ENCODE measurements at regions not wholly inside any gene's neighbourhood (a gene's known extent, or its start where the extent isn't known, plus 50 kb on each side); places are given as distances from the start of the nearest gene placed in this dataset.

- no peaks in the 10 kb centered on the region for H3K27me3 ChIP-seq (ENCODE audit: control insufficient read depth in 3 of 3, insufficient read depth in 3 of 3, low read depth in 1 of 3, low read length in 3 of 3)
- no peak overlapping the region for H3K4me3 ChIP-seq (ENCODE audit: low read length in 2 of 2)
- no peak overlapping the region for H2BK120ac ChIP-seq (ENCODE audit: low read depth, low read length)
- H4K91ac ChIP-seq (ENCODE audit: low read depth, low read length, poor library complexity) = no peak overlapping the region
- peaks cover 0 to 4% of the 10 kb centered on the region in 2 donors for H3K9me3 ChIP-seq (replicated peaks in 1 of 2; ENCODE audit: control insufficient read depth in 2 of 2, insufficient read depth in 1 of 2, low read depth in 1 of 2, low read length in 2 of 2)
- no peak overlapping the region for H2BK12ac ChIP-seq (ENCODE audit: low read length)
- no peak for DNase-seq (ENCODE audit: low spot score)
- no peak overlapping the region for H2AK5ac ChIP-seq (ENCODE audit: low read depth, low read length)
- no peak overlapping the region for H2BK5ac ChIP-seq (ENCODE audit: low read length)
- no peaks in the 10 kb centered on the region for H3K4me1 ChIP-seq (ENCODE audit: control insufficient read depth in 2 of 2, insufficient read depth in 1 of 2, low read depth in 1 of 2, low read length in 2 of 2)
- no CpG with 5 or more reads among the region's 2 CpGs for WGBS, 2 donors (ENCODE audit: extremely low coverage in 2 of 2, insufficient read length in 2 of 2, insufficient replicate concordance in 1 of 2)
- no peak overlapping the region for H2BK15ac ChIP-seq (ENCODE audit: low read length)
- H3K9ac ChIP-seq (ENCODE audit: low read depth, low read length, poor library complexity) = no peak overlapping the region
- H4K8ac ChIP-seq (ENCODE audit: low read depth, low read length) = no peak overlapping the region
- no peak overlapping the region for H3K27ac ChIP-seq (replicated peaks; ENCODE audit: low read length)
- H3K18ac ChIP-seq (ENCODE audit: low read length) = no peak overlapping the region
- no peaks in the 10 kb centered on the region for H3K36me3 ChIP-seq (replicated peaks in 1 of 2; ENCODE audit: control insufficient read depth in 2 of 2, insufficient read depth in 2 of 2, low read length in 2 of 2)
- H3K23ac ChIP-seq (ENCODE audit: low read depth, low read length, poor library complexity) = no peak overlapping the region
- no peak overlapping the region for H3K4ac ChIP-seq (ENCODE audit: low read length)
- H3K4me2 ChIP-seq (ENCODE audit: insufficient read depth, low read length, poor library complexity, severe bottlenecking) = no peak overlapping the region
- H3K79me1 ChIP-seq (ENCODE audit: low read depth, low read length) = no peaks in the 10 kb centered on the region
- H2AFZ ChIP-seq (ENCODE audit: low read length) = no peak overlapping the region
- no peak overlapping the region for H3K14ac ChIP-seq (ENCODE audit: low read length)
Observed at GRCh38 chr9:90261698-90262097, 380.9 kb downstream of the DIRAS2 start.

- Histone ChIP-seq H2BK12ac (ENCODE audit: low read length) (no peak overlapping the region), H4K8ac (ENCODE audit: low read depth, low read length) (no peak overlapping the region), H3K4me1 (ENCODE audit: control insufficient read depth in 2 of 2, insufficient read depth in 1 of 2, low read depth in 1 of 2, low read length in 2 of 2) (no peaks in the 10 kb centered on the region), H4K91ac (ENCODE audit: low read depth, low read length, poor library complexity) (no peak overlapping the region), H3K4me3 (ENCODE audit: low read length in 2 of 2) (no peak overlapping the region), H2AFZ (ENCODE audit: low read length) (no peak overlapping the region), H2BK15ac (ENCODE audit: low read length) (no peak overlapping the region), H3K4ac (ENCODE audit: low read length) (no peak overlapping the region), H3K27me3 (ENCODE audit: control insufficient read depth in 3 of 3, insufficient read depth in 3 of 3, low read depth in 1 of 3, low read length in 3 of 3) (peaks cover 0 to 6% (median 0%) of the 10 kb centered on the region in 3 experiments), H3K79me1 (ENCODE audit: low read depth, low read length) (no peaks in the 10 kb centered on the region), H2BK5ac (ENCODE audit: low read length) (no peak overlapping the region), H2AK5ac (ENCODE audit: low read depth, low read length) (no peak overlapping the region), H2BK120ac (ENCODE audit: low read depth, low read length) (no peak overlapping the region), H3K18ac (ENCODE audit: low read length) (no peak overlapping the region), H3K14ac (ENCODE audit: low read length) (no peak overlapping the region), H3K27ac (replicated peaks; ENCODE audit: low read length) (no peak overlapping the region), H3K4me2 (ENCODE audit: insufficient read depth, low read length, poor library complexity, severe bottlenecking) (no peak overlapping the region), H3K23ac (ENCODE audit: low read depth, low read length, poor library complexity) (no peak overlapping the region), H3K9ac (ENCODE audit: low read depth, low read length, poor library complexity) (no peak overlapping the region), H3K9me3 (replicated peaks in 1 of 2; ENCODE audit: control insufficient read depth in 2 of 2, insufficient read depth in 1 of 2, low read depth in 1 of 2, low read length in 2 of 2) (peaks cover 0 to 4% of the 10 kb centered on the region in 2 donors), H3K36me3 (replicated peaks in 1 of 2; ENCODE audit: control insufficient read depth in 2 of 2, insufficient read depth in 2 of 2, low read length in 2 of 2) (no peaks in the 10 kb centered on the region)
- no CpG with 5 or more reads among the region's 5 CpGs for WGBS, 2 donors (ENCODE audit: extremely low coverage in 2 of 2, insufficient read length in 2 of 2, insufficient replicate concordance in 1 of 2)
- no peak for DNase-seq (ENCODE audit: low spot score)
Observed at GRCh38 chr9:90268613-90269012, 374.0 kb downstream of the DIRAS2 start.

GRCh38 chr9:90271707-90272106 is 370.9 kb downstream of the DIRAS2 start:
- Histone ChIP-seq H4K8ac (ENCODE audit: low read depth, low read length) (no peak overlapping the region), H2BK120ac (ENCODE audit: low read depth, low read length) (no peak overlapping the region), H3K23ac (ENCODE audit: low read depth, low read length, poor library complexity) (no peak overlapping the region), H2BK5ac (ENCODE audit: low read length) (no peak overlapping the region), H3K27ac (replicated peaks; ENCODE audit: low read length) (no peak overlapping the region), H3K36me3 (replicated peaks in 1 of 2; ENCODE audit: control insufficient read depth in 2 of 2, insufficient read depth in 2 of 2, low read length in 2 of 2) (no peaks in the 10 kb centered on the region), H3K9me3 (replicated peaks in 1 of 2; ENCODE audit: control insufficient read depth in 2 of 2, insufficient read depth in 1 of 2, low read depth in 1 of 2, low read length in 2 of 2) (peaks cover 0 to 4% of the 10 kb centered on the region in 2 donors), H2AFZ (ENCODE audit: low read length) (no peak overlapping the region), H3K4me3 (ENCODE audit: low read length in 2 of 2) (no peak overlapping the region), H4K91ac (ENCODE audit: low read depth, low read length, poor library complexity) (no peak overlapping the region), H3K4me1 (ENCODE audit: control insufficient read depth in 2 of 2, insufficient read depth in 1 of 2, low read depth in 1 of 2, low read length in 2 of 2) (no peaks in the 10 kb centered on the region), H3K9ac (ENCODE audit: low read depth, low read length, poor library complexity) (no peak overlapping the region), H2BK12ac (ENCODE audit: low read length) (no peak overlapping the region), H3K27me3 (ENCODE audit: control insufficient read depth in 3 of 3, insufficient read depth in 3 of 3, low read depth in 1 of 3, low read length in 3 of 3) (peaks cover 0 to 6% (median 0%) of the 10 kb centered on the region in 3 experiments), H3K14ac (ENCODE audit: low read length) (no peak overlapping the region), H2AK5ac (ENCODE audit: low read depth, low read length) (no peak overlapping the region), H3K79me1 (ENCODE audit: low read depth, low read length) (no peaks in the 10 kb centered on the region), H3K4ac (ENCODE audit: low read length) (no peak overlapping the region), H3K18ac (ENCODE audit: low read length) (no peak overlapping the region), H2BK15ac (ENCODE audit: low read length) (no peak overlapping the region), H3K4me2 (ENCODE audit: insufficient read depth, low read length, poor library complexity, severe bottlenecking) (no peak overlapping the region)
- WGBS, 2 donors (ENCODE audit: extremely low coverage in 2 of 2, insufficient read length in 2 of 2, insufficient replicate concordance in 1 of 2) = no CpG with 5 or more reads among the region's 5 CpGs
- no peak for DNase-seq (ENCODE audit: low spot score)

GRCh38 chr9:90274725-90275124 is 367.9 kb downstream of the DIRAS2 start:
- no peak overlapping the region for H2AFZ ChIP-seq (ENCODE audit: low read length)
- no peak overlapping the region for H3K14ac ChIP-seq (ENCODE audit: low read length)
- H3K9ac ChIP-seq (ENCODE audit: low read depth, low read length, poor library complexity) = no peak overlapping the region
- no peak overlapping the region for H3K27ac ChIP-seq (replicated peaks; ENCODE audit: low read length)
- no peak for DNase-seq (ENCODE audit: low spot score)
- H2BK5ac ChIP-seq (ENCODE audit: low read length) = no peak overlapping the region
- no peak overlapping the region for H3K18ac ChIP-seq (ENCODE audit: low read length)
- H3K36me3 ChIP-seq (replicated peaks in 1 of 2; ENCODE audit: control insufficient read depth in 2 of 2, insufficient read depth in 2 of 2, low read length in 2 of 2) = no peaks in the 10 kb centered on the region
- no peak overlapping the region for H2BK15ac ChIP-seq (ENCODE audit: low read length)
- peaks cover 0 to 3% (median 0%) of the 10 kb centered on the region in 3 experiments for H3K27me3 ChIP-seq (ENCODE audit: control insufficient read depth in 3 of 3, insufficient read depth in 3 of 3, low read depth in 1 of 3, low read length in 3 of 3)
- peaks cover 0 to 4% of the 10 kb centered on the region in 2 donors for H3K9me3 ChIP-seq (replicated peaks in 1 of 2; ENCODE audit: control insufficient read depth in 2 of 2, insufficient read depth in 1 of 2, low read depth in 1 of 2, low read length in 2 of 2)
- no peak overlapping the region for H3K4me2 ChIP-seq (ENCODE audit: insufficient read depth, low read length, poor library complexity, severe bottlenecking)
- no peak overlapping the region for H4K91ac ChIP-seq (ENCODE audit: low read depth, low read length, poor library complexity)
- no peak overlapping the region for H2BK12ac ChIP-seq (ENCODE audit: low read length)
- no CpG with 5 or more reads among the region's 4 CpGs for WGBS, 2 donors (ENCODE audit: extremely low coverage in 2 of 2, insufficient read length in 2 of 2, insufficient replicate concordance in 1 of 2)
- H2AK5ac ChIP-seq (ENCODE audit: low read depth, low read length) = no peak overlapping the region
- H2BK120ac ChIP-seq (ENCODE audit: low read depth, low read length) = no peak overlapping the region
- H4K8ac ChIP-seq (ENCODE audit: low read depth, low read length) = no peak overlapping the region
- no peaks in the 10 kb centered on the region for H3K79me1 ChIP-seq (ENCODE audit: low read depth, low read length)
- no peaks in the 10 kb centered on the region for H3K4me1 ChIP-seq (ENCODE audit: control insufficient read depth in 2 of 2, insufficient read depth in 1 of 2, low read depth in 1 of 2, low read length in 2 of 2)
- no peak overlapping the region for H3K4me3 ChIP-seq (ENCODE audit: low read length in 2 of 2)
- H3K4ac ChIP-seq (ENCODE audit: low read length) = no peak overlapping the region
- no peak overlapping the region for H3K23ac ChIP-seq (ENCODE audit: low read depth, low read length, poor library complexity)

All from neuronal stem cell (in vitro differentiated cells).